H1 (cell line): ENCODE measurements at regions not wholly inside any gene's neighbourhood (a gene's known extent, or its start where the extent isn't known, plus 50 kb on each side); places are given as distances from the start of the nearest gene placed in this dataset.

ENCODE experiments used
- CTCF ChIA-PET: fragments of 300-600 bp; sonication (Branson Sonifier 250); formaldehyde crosslinking; loops from one replicate; lab custom pipeline; 2021; ENCODE audit not compliant: partially characterized antibody; lab: Charles Lee
- POLR2A ChIA-PET: fragments of 300-600 bp; sonication (Branson Sonifier 250); formaldehyde crosslinking; loops from one replicate; lab custom pipeline; 2021; ENCODE audit warnings: inconsistent platforms; ENCODE audit not compliant: partially characterized antibody; lab: Charles Lee
- DNase-seq, 2 experiments: peaks; one replicate each; pipeline versions ENCODE4 v3.0.0 to v3.0.0-alpha.2; 2010 to 2022; ENCODE audit warnings: low spot score in 2 of 2, low read depth in 1 of 2, mixed read lengths in 1 of 2
- FAIRE-seq: peaks from 2 replicates; lab custom pipeline; 2011; peaks lifted over from hg19 to GRCh38; lab: Jason Lieb, UNC
- H2AFZ ChIP-seq: 2 replicates; pipeline ENCODE4 v1.8.1; 2012; ENCODE audit warnings: low read length, inconsistent platforms
- H2AK5ac ChIP-seq: 2 replicates; pipeline ENCODE4 v1.6.1; 2013; ENCODE audit warnings: low read depth, low read length
- H2BK120ac ChIP-seq: replicated peaks from 2 replicates; pipeline ENCODE3; 2013; ENCODE audit warnings: low read depth, low read length, inconsistent platforms
- H2BK12ac ChIP-seq: 2 replicates; pipeline ENCODE4 v1.6.1; 2013; ENCODE audit warnings: low read depth, low read length
- H2BK15ac ChIP-seq: 2 replicates; pipeline ENCODE4 v1.6.1; 2013; ENCODE audit warnings: low read length
- H2BK20ac ChIP-seq: 2 replicates; pipeline ENCODE4 v1.6.1; 2013; ENCODE audit warnings: low read length
- H2BK5ac ChIP-seq: 2 replicates; pipeline ENCODE4 v1.6.1; 2013; ENCODE audit warnings: low read depth, low read length
- H3K14ac ChIP-seq: 2 replicates; pipeline ENCODE4 v1.6.1; 2013; ENCODE audit warnings: inconsistent platforms; ENCODE audit not compliant: insufficient read length
- H3K18ac ChIP-seq: 2 replicates; pipeline ENCODE4 v1.6.1; 2013; ENCODE audit warnings: low read length; ENCODE audit errors: extremely low read depth
- H3K23ac ChIP-seq: 2 replicates; pipeline ENCODE4 v1.6.1; 2013; ENCODE audit warnings: inconsistent platforms; ENCODE audit not compliant: insufficient read length
- H3K23me2 ChIP-seq: 2 replicates; pipeline ENCODE4 v1.6.1; 2013; ENCODE audit warnings: low read depth, low read length
- H3K27ac ChIP-seq: 2 replicates; pipeline ENCODE4 v1.6.1; 2011; ENCODE audit warnings: low read depth, low read length, inconsistent platforms
- H3K27me3 ChIP-seq, 4 experiments: replicated peaks in 1 of 4; 1 replicate in 1 of 4; 2 replicates in 3 of 4; pipeline versions ENCODE4 v1.6.1 to v1.8.1; 2011 to 2013; ENCODE audit warnings: low read length in 3 of 4, mild to moderate bottlenecking in 3 of 4, inconsistent platforms in 2 of 4, mixed read lengths in 2 of 4, moderate library complexity in 1 of 4; ENCODE audit not compliant: control insufficient read depth in 3 of 4, insufficient read depth in 3 of 4; ENCODE audit errors: extremely low read depth in 1 of 4
- H3K36me3 ChIP-seq, 4 experiments: 2 replicates each; pipeline versions ENCODE4 v1.6.1 to v1.8.1; 2011 to 2013; ENCODE audit warnings: mild to moderate bottlenecking in 4 of 4, low read length in 3 of 4, moderate library complexity in 2 of 4, control low read depth in 1 of 4, inconsistent platforms in 1 of 4; ENCODE audit not compliant: insufficient read depth in 4 of 4, control insufficient read depth in 2 of 4
- H3K4ac ChIP-seq: replicated peaks from 2 replicates; pipeline ENCODE3; 2013; ENCODE audit warnings: low read length, low read depth, mixed read lengths, inconsistent platforms; ENCODE audit not compliant: insufficient read length
- H3K4me1 ChIP-seq, 4 experiments: replicated peaks in 1 of 4; 1 replicate in 1 of 4; 2 replicates in 3 of 4; pipeline versions ENCODE4 v1.6.1 to v1.8.1; 2011 to 2013; ENCODE audit warnings: low read length in 3 of 4, inconsistent platforms in 2 of 4, mixed read lengths in 1 of 4; ENCODE audit not compliant: insufficient read depth in 4 of 4, control insufficient read depth in 3 of 4
- H3K4me2 ChIP-seq, 2 experiments: 2 replicates each; pipeline versions ENCODE4 v1.6.1 to v1.8.1; 2011 to 2013; ENCODE audit warnings: low read depth in 2 of 2, low read length in 2 of 2, control low read depth in 1 of 2, inconsistent platforms in 1 of 2, mild to moderate bottlenecking in 1 of 2; ENCODE audit not compliant: insufficient read depth in 1 of 2
- H3K4me3 ChIP-seq, 4 experiments: fragments of 200-600, 300-600 bp in 1 of 4; sonication (generic), shearing (Covaris generic), sonication (Bioruptor Twin) in 1 of 4; 2 replicates each; pipeline versions ENCODE4 v1.5.1 to v1.8.1; 2011 to 2016; ENCODE audit warnings: low read length in 4 of 4, low read depth in 3 of 4, control low read depth in 2 of 4, inconsistent platforms in 2 of 4, mild to moderate bottlenecking in 2 of 4, mixed read lengths in 1 of 4, moderate library complexity in 1 of 4; ENCODE audit not compliant: insufficient read depth in 2 of 4; ENCODE audit errors: extremely low read depth in 1 of 4
- H3K56ac ChIP-seq: replicated peaks from 2 replicates; pipeline ENCODE3; 2013; ENCODE audit warnings: low read depth, mild to moderate bottlenecking, mixed read lengths, low read length, inconsistent platforms; ENCODE audit not compliant: insufficient read length
- H3K79me1 ChIP-seq: 2 replicates; pipeline ENCODE4 v1.6.1; 2013; ENCODE audit warnings: low read depth, low read length, control low read depth
- H3K79me2 ChIP-seq, 2 experiments: 2 replicates each; pipeline versions ENCODE4 v1.6.1 to v1.8.1; 2012 to 2013; ENCODE audit warnings: low read length in 2 of 2, mild to moderate bottlenecking in 2 of 2, inconsistent platforms in 1 of 2; ENCODE audit not compliant: insufficient read depth in 2 of 2, control insufficient read depth in 1 of 2
- H3K9ac ChIP-seq, 4 experiments: replicated peaks in 1 of 4; 1 replicate in 1 of 4; 2 replicates in 3 of 4; pipeline versions ENCODE4 v1.6.1 to v1.8.1; 2011 to 2013; ENCODE audit warnings: low read depth in 3 of 4, low read length in 3 of 4, control low read depth in 2 of 4, mild to moderate bottlenecking in 2 of 4, moderate library complexity in 2 of 4, inconsistent platforms in 1 of 4; ENCODE audit errors: extremely low read depth in 1 of 4
- H3K9me3 ChIP-seq, 2 experiments: 2 replicates each; pipeline versions ENCODE4 v1.6.1 to v1.8.1; 2012 to 2013; ENCODE audit warnings: mild to moderate bottlenecking in 2 of 2, moderate library complexity in 2 of 2, control low read depth in 1 of 2, inconsistent platforms in 1 of 2, low read depth in 1 of 2, low read length in 1 of 2, mixed read lengths in 1 of 2; ENCODE audit not compliant: insufficient read depth in 2 of 2
- H4K20me1 ChIP-seq, 2 experiments: replicated peaks in 1 of 2; 2 replicates each; pipeline versions ENCODE3 to v1.8.1; 2011 to 2013; ENCODE audit warnings: inconsistent platforms in 2 of 2, low read length in 2 of 2, mild to moderate bottlenecking in 1 of 2; ENCODE audit not compliant: insufficient read depth in 2 of 2, control insufficient read depth in 1 of 2
- H4K5ac ChIP-seq: 2 replicates; pipeline ENCODE4 v1.6.1; 2013; ENCODE audit warnings: low read length, low read depth, mixed read lengths, inconsistent platforms; ENCODE audit not compliant: insufficient read length
- H4K8ac ChIP-seq: 2 replicates; pipeline ENCODE4 v1.8.0; 2013; ENCODE audit warnings: mild to moderate bottlenecking, moderate library complexity, low read length, inconsistent platforms; ENCODE audit not compliant: insufficient read depth; ENCODE audit errors: extremely low read depth
- H4K91ac ChIP-seq: replicated peaks from 2 replicates; pipeline ENCODE3; 2013; ENCODE audit warnings: low read length, mixed read lengths, inconsistent platforms; ENCODE audit not compliant: insufficient read length
- ATF3 ChIP-seq: IDR thresholded peaks from 2 replicates; pipeline ENCODE4 v1.6.1; 2011; ENCODE audit warnings: low read depth, mild to moderate bottlenecking, low read length; ENCODE audit not compliant: insufficient read depth
- BCL11A ChIP-seq, 2 experiments: IDR thresholded peaks; one replicate each; pipeline ENCODE4 v1.6.1; 2011; ENCODE audit warnings: low read depth in 2 of 2, low read length in 2 of 2, mild to moderate bottlenecking in 2 of 2
- EGR1 ChIP-seq: IDR thresholded peaks from 2 replicates; pipeline ENCODE4 v1.6.1; 2011; ENCODE audit warnings: low read depth, low read length, borderline replicate concordance
- EP300 ChIP-seq, 2 experiments: IDR thresholded peaks; 1 replicate in 1 of 2; 2 replicates in 1 of 2; pipeline ENCODE4 v1.6.1; 2011 to 2012; ENCODE audit warnings: low read depth in 2 of 2, low read length in 2 of 2, mild to moderate bottlenecking in 2 of 2, borderline replicate concordance in 1 of 2, inconsistent platforms in 1 of 2, moderate library complexity in 1 of 2
- KDM1A ChIP-seq: fragments of 200-600, 300-600 bp; sonication (generic); IDR thresholded peaks from 2 replicates; pipeline ENCODE4 v1.7.1; 2016; ENCODE audit warnings: mild to moderate bottlenecking, low read length, borderline replicate concordance
- MAX ChIP-seq: IDR thresholded peaks from 2 replicates; pipeline ENCODE4 v1.6.1; 2012; ENCODE audit warnings: inconsistent platforms
- NANOG ChIP-seq: IDR thresholded peaks from 2 replicates; pipeline ENCODE4 v1.6.1; 2011; ENCODE audit warnings: low read length, low read depth, mild to moderate bottlenecking, inconsistent platforms; ENCODE audit not compliant: insufficient read depth, poor library complexity, severe bottlenecking
- POLR2AphosphoS5 ChIP-seq: IDR thresholded peaks from 2 replicates; pipeline ENCODE4 v1.6.1; 2011; ENCODE audit warnings: low read depth, low read length
- RXRA ChIP-seq: IDR thresholded peaks from 2 replicates; pipeline ENCODE4 v1.6.1; 2011; ENCODE audit warnings: low read depth, mild to moderate bottlenecking, low read length, moderate library complexity; ENCODE audit not compliant: insufficient read depth
- SIRT6 ChIP-seq: IDR thresholded peaks from one replicate; pipeline ENCODE4 v1.7.1; 2012; ENCODE audit warnings: low read length, inconsistent platforms
- TAF7 ChIP-seq: optimal IDR thresholded peaks from 2 replicates; pipeline ENCODE3; 2011; ENCODE audit warnings: low read depth, mild to moderate bottlenecking, inconsistent platforms, low read length, moderate library complexity, borderline replicate concordance
- TCF12 ChIP-seq: IDR thresholded peaks from 2 replicates; pipeline ENCODE4 v1.6.1; 2011; ENCODE audit warnings: low read depth, mild to moderate bottlenecking, low read length
- TEAD4 ChIP-seq: IDR thresholded peaks from 2 replicates; pipeline ENCODE4 v1.6.1; 2012; ENCODE audit warnings: low read depth, low read length, inconsistent platforms, mixed read lengths
- WGBS, 2 experiments: shearing (Covaris generic) in 1 of 2; methylation state at CpG; one replicate each; pipeline versions ENCODE4 v1.1.6 to v1.1.7; 2013 to 2015; ENCODE audit warnings: low lambda C conversion rate in 2 of 2, mixed read lengths in 2 of 2, inconsistent platforms in 1 of 2, low coverage in 1 of 2, missing lambda C conversion rate in 1 of 2; ENCODE audit not compliant: insufficient replicate concordance in 2 of 2, insufficient coverage in 1 of 2, insufficient read length in 1 of 2; ENCODE audit errors: extremely low coverage in 1 of 2, missing lambda C conversion rate in 1 of 2; 5-methylcytosine and 5-hydroxymethylcytosine counted together

- H3K9me3 ChIP-seq, result peaks cover 0 to 3% of the 10 kb centered on the region in 2 experiments; a peak in 1 of 4 replicates
- 96% methylated on average over 5 of the region's 5 CpGs; no CpG with 5 or more reads in 1 of the 2 experiments for WGBS, 2 experiments
- H3K4me2 ChIP-seq, result no peak overlapping the region
- H2BK12ac ChIP-seq, result no peak overlapping the region
- POLR2A ChIA-PET, result no interaction called here
- no peak overlapping the region for H2AK5ac ChIP-seq
- H3K56ac ChIP-seq, result no peak overlapping the region
- no peak overlapping the region for H3K27ac ChIP-seq
- H4K5ac ChIP-seq, result no peak overlapping the region
- H3K79me1 ChIP-seq, result no peaks in the 10 kb centered on the region
- H3K23me2 ChIP-seq, result no peaks in the 10 kb centered on the region
- no peak overlapping the region for H2BK5ac ChIP-seq
- H3K4ac ChIP-seq, result no peak overlapping the region
- no peak overlapping the region for H3K18ac ChIP-seq
- no peak overlapping the region for H3K9ac ChIP-seq
- no peaks in the 10 kb centered on the region for H4K20me1 ChIP-seq
- H2AFZ ChIP-seq, result no peak overlapping the region
- no peak overlapping the region for H4K91ac ChIP-seq
- H3K27me3 ChIP-seq, result no peaks in the 10 kb centered on the region
- H3K4me1 ChIP-seq, result peaks cover 0 to 2% (median 0%) of the 10 kb centered on the region in 4 experiments; a peak in 2 of 7 replicates
- FAIRE-seq (no peak), DNase-seq (no peak)
- no peak overlapping the region for H3K4me3 ChIP-seq
- no peak overlapping the region for H2BK20ac ChIP-seq
- no peak overlapping the region for H3K23ac ChIP-seq
- H2BK15ac ChIP-seq, result no peak overlapping the region
- no peak overlapping the region for H2BK120ac ChIP-seq
- no peaks in the 10 kb centered on the region for H3K36me3 ChIP-seq
- no peaks in the 10 kb centered on the region for H3K79me2 ChIP-seq
- no peak overlapping the region for H3K14ac ChIP-seq
- no peak overlapping the region for H4K8ac ChIP-seq
- CTCF ChIA-PET, result interaction anchor here (0.9 to 2.0 kb wide), 6 partner anchors 10 to 608 kb away, joined by 3 to 10 read pairs (median 3); no protein-coding TSS in a partner anchor
- TF ChIP-seq MAX (no peak), KDM1A (no peak), RXRA (no peak), TEAD4 (no peak), TCF12 (no peak), TAF7 (no peak), NANOG (no peak), ATF3 (no peak), EGR1 (no peak), POLR2AphosphoS5 (no peak), SIRT6 (no peak), EP300 (IDR thresholded peaks at IDR 0.05; ENCODE audit: borderline replicate concordance in 1 of 2, low read depth in 2 of 2, low read length in 2 of 2) (no peak), BCL11A (IDR thresholded peaks at IDR 0.05; ENCODE audit: low read depth in 2 of 2, low read length in 2 of 2) (no peak)
Observed at GRCh38 chr2:12436935-12437561, 279.7 kb upstream of the TRIB2 start.
